ENCODE measurements at regions not wholly inside any gene's neighbourhood (a gene's known extent, or its start where the extent isn't known, plus 50 kb on each side); places are given as distances from the start of the nearest gene placed in this dataset.

DNA sequence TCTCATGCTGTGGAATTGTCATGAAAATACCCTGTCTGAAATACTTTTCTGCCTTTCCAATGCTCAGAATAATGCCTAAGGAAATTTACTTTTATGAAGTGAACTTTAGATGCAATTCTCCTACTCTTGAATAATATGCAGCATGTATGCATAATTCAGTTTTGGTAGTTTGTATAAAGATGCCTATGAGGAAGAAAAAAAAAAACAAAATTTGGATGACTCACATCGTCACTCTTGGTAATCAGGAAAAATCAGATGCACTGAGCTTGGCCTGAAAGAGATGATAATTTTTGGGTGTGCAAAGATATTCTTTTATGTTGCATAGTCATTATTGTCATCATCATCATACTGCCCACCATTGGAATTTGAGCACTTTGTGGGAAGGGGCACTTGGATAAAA, 382.1 kb downstream of the ANKRD7 start:
- Histone ChIP-seq H3K79me2 (ENCODE audit: control insufficient read depth, low read length) (no peaks in the 10 kb centered on the region), H3K9me3 (ENCODE audit: control insufficient read depth, insufficient read depth, low read length) (no peaks in the 10 kb centered on the region)

DNA sequence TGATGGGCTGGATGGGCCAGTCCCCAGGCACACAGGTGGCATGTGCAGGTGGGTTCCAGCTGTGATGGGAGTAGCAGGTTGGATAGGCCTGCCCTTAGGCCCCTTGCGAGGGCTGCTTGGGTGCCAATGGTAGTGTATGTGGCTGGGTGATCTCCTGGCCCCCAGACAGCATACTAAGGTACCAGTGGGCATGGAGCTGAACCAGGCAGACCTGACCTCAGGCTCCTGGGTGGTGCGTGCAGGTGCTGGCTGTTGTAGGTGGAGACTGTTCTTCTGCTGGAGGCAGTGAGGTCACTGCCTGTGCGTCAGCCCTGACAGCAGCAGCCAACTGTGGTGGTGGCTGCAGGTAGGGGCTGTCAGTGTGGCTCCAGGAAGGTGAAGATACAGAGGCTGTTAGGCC, 384.7 kb downstream of the ANKRD7 start:
- Histone ChIP-seq H3K27ac (ENCODE audit: low read depth, low read length) (no peak overlapping the region), H4K20me1 (ENCODE audit: control insufficient read depth, insufficient read depth, low read depth, low read length) (no peaks in the 10 kb centered on the region), H3K27me3 (ENCODE audit: control insufficient read depth, low read length) (no peaks in the 10 kb centered on the region), H3K9me2 (replicated peaks; ENCODE audit: control insufficient read depth, low read length) (no peaks in the 10 kb centered on the region), H3K4me3 (ENCODE audit: low read length) (no peak overlapping the region), H3K9me3 (ENCODE audit: control insufficient read depth, insufficient read depth, low read length) (no peaks in the 10 kb centered on the region), H3K36me3 (ENCODE audit: control insufficient read depth, low read length) (no peaks in the 10 kb centered on the region), H3K79me2 (ENCODE audit: control insufficient read depth, low read length) (no peaks in the 10 kb centered on the region), H3K4me1 (ENCODE audit: control insufficient read depth, low read length) (no peaks in the 10 kb centered on the region), H3K4me2 (ENCODE audit: low read length) (no peak overlapping the region), H3F3A (ENCODE audit: control insufficient read depth, insufficient read depth) (no peaks in the 10 kb centered on the region)
- TF ChIP-seq, protein P1, sequence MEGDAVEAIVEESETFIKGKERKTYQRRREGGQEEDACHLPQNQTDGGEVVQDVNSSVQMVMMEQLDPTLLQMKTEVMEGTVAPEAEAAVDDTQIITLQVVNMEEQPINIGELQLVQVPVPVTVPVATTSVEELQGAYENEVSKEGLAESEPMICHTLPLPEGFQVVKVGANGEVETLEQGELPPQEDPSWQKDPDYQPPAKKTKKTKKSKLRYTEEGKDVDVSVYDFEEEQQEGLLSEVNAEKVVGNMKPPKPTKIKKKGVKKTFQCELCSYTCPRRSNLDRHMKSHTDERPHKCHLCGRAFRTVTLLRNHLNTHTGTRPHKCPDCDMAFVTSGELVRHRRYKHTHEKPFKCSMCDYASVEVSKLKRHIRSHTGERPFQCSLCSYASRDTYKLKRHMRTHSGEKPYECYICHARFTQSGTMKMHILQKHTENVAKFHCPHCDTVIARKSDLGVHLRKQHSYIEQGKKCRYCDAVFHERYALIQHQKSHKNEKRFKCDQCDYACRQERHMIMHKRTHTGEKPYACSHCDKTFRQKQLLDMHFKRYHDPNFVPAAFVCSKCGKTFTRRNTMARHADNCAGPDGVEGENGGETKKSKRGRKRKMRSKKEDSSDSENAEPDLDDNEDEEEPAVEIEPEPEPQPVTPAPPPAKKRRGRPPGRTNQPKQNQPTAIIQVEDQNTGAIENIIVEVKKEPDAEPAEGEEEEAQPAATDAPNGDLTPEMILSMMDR (IDR thresholded peaks at IDR 0.05; ENCODE audit: low read depth, low read length, poor library complexity, severe bottlenecking): no peak
- TF ChIP-seq EZH2phosphoT487 (IDR thresholded peaks at IDR 0.05; ENCODE audit: borderline replicate concordance, low read length): no peak

More for the DNA sequence above, 382.1 kb downstream of the ANKRD7 start:
- no peaks in the 10 kb centered on the region for H3K9me2 ChIP-seq (replicated peaks; ENCODE audit: control insufficient read depth, low read length)
- H3K4me3 ChIP-seq (ENCODE audit: low read length): no peak overlapping the region
- no peaks in the 10 kb centered on the region for H3K4me1 ChIP-seq (ENCODE audit: control insufficient read depth, low read length)
- no peaks in the 10 kb centered on the region for H3K27me3 ChIP-seq (ENCODE audit: control insufficient read depth, low read length)
- H3K36me3 ChIP-seq (ENCODE audit: control insufficient read depth, low read length): no peaks in the 10 kb centered on the region
- no peak overlapping the region for H3K27ac ChIP-seq (ENCODE audit: low read depth, low read length)
- no peaks in the 10 kb centered on the region for H3F3A ChIP-seq (ENCODE audit: control insufficient read depth, insufficient read depth)
- no peak for TF ChIP-seq EZH2phosphoT487 (IDR thresholded peaks at IDR 0.05; ENCODE audit: borderline replicate concordance, low read length)
- TF ChIP-seq, protein P1 (IDR thresholded peaks at IDR 0.05; ENCODE audit: low read depth, low read length, poor library complexity, severe bottlenecking): no peak
- H4K20me1 ChIP-seq (ENCODE audit: control insufficient read depth, insufficient read depth, low read depth, low read length): no peaks in the 10 kb centered on the region
- no peak overlapping the region for H3K4me2 ChIP-seq (ENCODE audit: low read length)

DNA sequence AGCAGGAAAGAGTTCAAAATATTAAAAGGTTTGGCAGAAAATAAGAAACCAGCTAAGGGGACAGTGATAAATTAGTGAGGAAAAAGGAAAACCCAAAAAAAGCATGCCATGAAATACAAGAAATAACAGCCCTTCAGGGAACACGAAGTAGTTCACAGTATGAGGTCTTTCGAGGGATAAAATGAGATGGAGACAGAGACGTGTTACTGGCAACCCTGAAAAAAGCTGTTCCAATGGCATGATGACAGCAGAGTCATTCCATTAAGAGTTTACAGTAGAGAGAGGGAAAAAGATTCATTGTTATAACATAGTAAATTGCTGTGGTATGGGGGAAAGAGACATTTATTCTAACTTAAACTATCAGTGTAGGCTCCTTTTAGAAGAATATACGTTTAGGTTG, 391.2 kb downstream of the ANKRD7 start:
- no peak overlapping the region for H3K4me2 ChIP-seq (ENCODE audit: low read length)
- no peaks in the 10 kb centered on the region for H4K20me1 ChIP-seq (ENCODE audit: control insufficient read depth, insufficient read depth, low read depth, low read length)
- H3K4me1 ChIP-seq (ENCODE audit: control insufficient read depth, low read length): no peaks in the 10 kb centered on the region
- H3K27me3 ChIP-seq (ENCODE audit: control insufficient read depth, low read length): no peaks in the 10 kb centered on the region
- H3K79me2 ChIP-seq (ENCODE audit: control insufficient read depth, low read length): no peaks in the 10 kb centered on the region
- H3K9me2 ChIP-seq (replicated peaks; ENCODE audit: control insufficient read depth, low read length): no peaks in the 10 kb centered on the region
- TF ChIP-seq, protein P1 (IDR thresholded peaks at IDR 0.05; ENCODE audit: low read depth, low read length, poor library complexity, severe bottlenecking): no peak
- TF ChIP-seq EZH2phosphoT487 (IDR thresholded peaks at IDR 0.05; ENCODE audit: borderline replicate concordance, low read length): no peak
- no peaks in the 10 kb centered on the region for H3F3A ChIP-seq (ENCODE audit: control insufficient read depth, insufficient read depth)
- no peak overlapping the region for H3K4me3 ChIP-seq (ENCODE audit: low read length)
- H3K27ac ChIP-seq (ENCODE audit: low read depth, low read length): no peak overlapping the region
- no peaks in the 10 kb centered on the region for H3K9me3 ChIP-seq (ENCODE audit: control insufficient read depth, insufficient read depth, low read length)
- no peaks in the 10 kb centered on the region for H3K36me3 ChIP-seq (ENCODE audit: control insufficient read depth, low read length)

Data from DOHH2 (cell line).